Glutamatergic neuron (in vitro differentiated cells): ENCODE measurements at regions not wholly inside any gene's neighbourhood (a gene's known extent, or its start where the extent isn't known, plus 50 kb on each side); places are given as distances from the start of the nearest gene placed in this dataset.

Experiments
- DNase-seq: peaks from one replicate; pipeline ENCODE4 v3.0.0; 2022
- H3K27ac Mint-ChIP-seq: one replicate; pipeline ENCODE4 v1.8.0; 2020; ENCODE audit warnings: mild to moderate bottlenecking, mixed read lengths, inconsistent platforms; ENCODE audit not compliant: unreplicated experiment
- H3K27me3 Mint-ChIP-seq: one replicate; pipeline ENCODE4 v1.8.0; 2020; ENCODE audit warnings: mild to moderate bottlenecking, moderate library complexity, mixed read lengths, inconsistent platforms; ENCODE audit not compliant: unreplicated experiment
- H3K36me3 Mint-ChIP-seq: one replicate; pipeline ENCODE4 v1.8.0; 2020; ENCODE audit warnings: mild to moderate bottlenecking, mixed read lengths, inconsistent platforms; ENCODE audit not compliant: unreplicated experiment
- H3K4me1 Mint-ChIP-seq: one replicate; pipeline ENCODE4 v1.8.0; 2020; ENCODE audit warnings: mild to moderate bottlenecking, low read depth, mixed read lengths, inconsistent platforms; ENCODE audit not compliant: unreplicated experiment
- H3K4me3 Mint-ChIP-seq: one replicate; pipeline ENCODE4 v1.8.0; 2020; ENCODE audit warnings: mild to moderate bottlenecking, mixed read lengths, inconsistent platforms; ENCODE audit not compliant: unreplicated experiment
- H3K9me3 Mint-ChIP-seq: one replicate; pipeline ENCODE4 v1.8.0; 2020; ENCODE audit warnings: mild to moderate bottlenecking, moderate library complexity, mixed read lengths, inconsistent platforms; ENCODE audit not compliant: unreplicated experiment
- TF ChIP-seq, protein P1 (sequence below): fragments of 200-600 bp; sonication (generic); IDR thresholded peaks from one replicate; pipeline ENCODE4 v1.5.0; 2021; ENCODE audit not compliant: partially characterized antibody, unreplicated experiment

GRCh38 chrX:153238361-153238760 lies 59.3 kb downstream of the MAGEA1 start:
- Mint-ChIP-seq H3K4me3 (no peak overlapping the region), H3K9me3 (peaks cover 1% of the 10 kb centered on the region), H3K36me3 (no peaks in the 10 kb centered on the region), H3K4me1 (no peaks in the 10 kb centered on the region), H3K27ac (no peak overlapping the region), H3K27me3 (peaks cover 2% of the 10 kb centered on the region)
- TF ChIP-seq, protein P1, sequence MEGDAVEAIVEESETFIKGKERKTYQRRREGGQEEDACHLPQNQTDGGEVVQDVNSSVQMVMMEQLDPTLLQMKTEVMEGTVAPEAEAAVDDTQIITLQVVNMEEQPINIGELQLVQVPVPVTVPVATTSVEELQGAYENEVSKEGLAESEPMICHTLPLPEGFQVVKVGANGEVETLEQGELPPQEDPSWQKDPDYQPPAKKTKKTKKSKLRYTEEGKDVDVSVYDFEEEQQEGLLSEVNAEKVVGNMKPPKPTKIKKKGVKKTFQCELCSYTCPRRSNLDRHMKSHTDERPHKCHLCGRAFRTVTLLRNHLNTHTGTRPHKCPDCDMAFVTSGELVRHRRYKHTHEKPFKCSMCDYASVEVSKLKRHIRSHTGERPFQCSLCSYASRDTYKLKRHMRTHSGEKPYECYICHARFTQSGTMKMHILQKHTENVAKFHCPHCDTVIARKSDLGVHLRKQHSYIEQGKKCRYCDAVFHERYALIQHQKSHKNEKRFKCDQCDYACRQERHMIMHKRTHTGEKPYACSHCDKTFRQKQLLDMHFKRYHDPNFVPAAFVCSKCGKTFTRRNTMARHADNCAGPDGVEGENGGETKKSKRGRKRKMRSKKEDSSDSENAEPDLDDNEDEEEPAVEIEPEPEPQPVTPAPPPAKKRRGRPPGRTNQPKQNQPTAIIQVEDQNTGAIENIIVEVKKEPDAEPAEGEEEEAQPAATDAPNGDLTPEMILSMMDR, result no peak
- no peak for DNase-seq
